HG03280 (cell line): ENCODE measurements at regions not wholly inside any gene's neighbourhood (a gene's known extent, or its start where the extent isn't known, plus 50 kb on each side); places are given as distances from the start of the nearest gene placed in this dataset.

Experiments used
- ATAC-seq: cut with Tn5 transposase; IDR thresholded peaks from one replicate; pipeline ENCODE4 v1.9.1; 2021; ENCODE audit warnings: mild to moderate bottlenecking, moderate library complexity; ENCODE audit not compliant: unreplicated experiment

DNA sequence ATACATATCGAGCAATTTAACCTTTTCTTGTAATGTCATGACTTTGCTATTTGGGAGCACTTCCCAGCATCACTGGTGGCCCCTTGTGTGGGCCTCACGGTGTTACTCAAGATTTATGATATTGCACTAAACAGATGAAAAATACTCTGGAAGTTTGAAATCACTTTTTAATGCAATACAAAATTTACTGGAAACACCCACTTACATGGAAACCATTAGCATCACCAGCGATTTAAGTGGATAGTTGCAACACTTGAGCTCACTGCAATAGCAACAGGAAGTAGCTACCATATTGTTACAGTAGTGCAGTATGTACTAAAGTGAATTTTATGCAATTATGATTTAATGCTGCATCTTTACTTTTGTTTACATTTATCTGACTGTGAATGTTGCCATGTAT, 184.4 kb downstream of the MDFIC start:
- ATAC-seq, result no peak

DNA sequence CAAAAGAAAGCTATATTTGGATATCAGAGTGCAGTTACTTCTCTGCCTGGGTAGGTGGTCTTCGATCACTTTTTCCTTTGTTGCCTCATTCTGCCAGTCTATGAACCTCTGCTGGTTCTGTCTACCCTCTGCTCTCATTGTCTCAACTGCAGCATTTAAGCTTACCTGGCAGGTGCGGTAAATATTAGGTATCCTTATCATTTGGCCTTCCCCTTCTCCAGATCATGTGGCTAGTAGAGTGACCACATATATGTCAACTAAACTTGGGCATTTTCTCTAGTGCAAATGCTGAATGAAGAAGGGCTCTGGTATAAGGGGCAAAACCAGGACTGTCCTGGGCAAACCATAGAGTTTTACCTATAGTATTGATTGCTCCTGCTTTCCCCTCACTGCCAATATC, 180.8 kb downstream of the MDFIC start:
- no peak for ATAC-seq

DNA sequence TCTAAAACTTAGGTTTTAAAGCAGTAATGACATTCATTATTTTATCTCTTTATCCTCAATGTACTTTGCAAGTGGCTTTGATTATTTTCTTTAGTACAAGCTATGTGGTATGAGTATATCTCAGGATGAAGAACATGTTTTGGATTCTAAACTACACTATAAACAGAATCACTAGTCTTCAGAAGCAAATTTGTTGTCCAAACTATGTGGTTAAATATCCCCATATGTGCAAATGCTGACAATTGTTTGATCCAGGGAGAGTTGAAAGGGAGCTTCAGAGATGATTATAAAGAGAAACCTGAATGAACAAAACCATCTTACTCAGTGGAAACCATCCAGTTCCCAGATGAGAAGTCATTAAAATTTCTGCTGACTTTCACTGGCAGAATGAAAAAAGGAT, 179.3 kb downstream of the MDFIC start:
- ATAC-seq, result no peak

GRCh38 chr7:115099906-115100305, 178.0 kb downstream of the MDFIC start:
- no peak for ATAC-seq

- no peak for ATAC-seq
These were observed 175.3 kb downstream of the MDFIC start for GRCh38 chr7:115097175-115097671.

DNA sequence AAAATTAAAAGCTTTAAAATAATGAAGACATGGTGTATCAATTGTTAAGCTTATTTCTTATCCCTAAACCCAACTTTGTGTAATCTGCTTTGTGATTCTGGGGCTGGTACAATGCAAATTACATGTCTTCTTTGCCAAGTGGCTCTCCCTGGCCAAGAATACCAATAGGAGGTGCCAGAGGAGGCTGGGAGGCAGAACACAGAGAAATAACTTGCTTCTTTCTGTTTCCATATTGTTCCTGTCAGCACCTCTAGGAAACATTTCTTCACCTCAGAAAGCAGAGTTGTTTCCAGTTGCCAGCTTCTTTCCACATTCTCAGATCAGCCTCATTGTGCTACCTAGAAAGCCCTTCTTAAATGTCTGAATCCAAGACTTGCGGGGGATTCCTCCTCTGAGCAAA, 174.4 kb downstream of the MDFIC start:
- no peak for ATAC-seq

GRCh38 chr7:115094163-115094562, 172.3 kb downstream of the MDFIC start:
- ATAC-seq, result no peak

DNA sequence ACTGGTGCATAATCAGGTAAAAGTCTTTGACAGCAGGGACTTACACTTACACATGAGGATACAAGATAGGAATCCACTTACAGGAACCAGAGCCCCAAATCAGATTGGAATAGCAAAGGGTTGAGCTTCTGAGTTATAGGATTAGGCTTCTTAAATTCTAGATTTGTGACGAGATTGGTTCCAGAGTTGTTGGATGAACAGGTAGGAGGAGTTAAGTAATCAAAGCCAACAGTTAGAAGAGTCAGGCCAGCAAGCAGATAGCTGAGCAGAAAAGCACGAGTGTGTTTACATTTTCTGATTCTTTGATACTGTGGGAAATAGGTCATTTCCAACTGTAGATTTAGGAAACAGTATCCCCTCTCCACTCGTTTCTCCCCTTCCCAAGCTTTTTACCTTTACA, 167.0 kb downstream of the MDFIC start:
- ATAC-seq, result no peak

GRCh38 chr7:115087437-115087836, 165.5 kb downstream of the MDFIC start:
- ATAC-seq, result no peak

- no peak for ATAC-seq
These were observed 164.4 kb downstream of the MDFIC start for GRCh38 chr7:115086146-115086841.

DNA sequence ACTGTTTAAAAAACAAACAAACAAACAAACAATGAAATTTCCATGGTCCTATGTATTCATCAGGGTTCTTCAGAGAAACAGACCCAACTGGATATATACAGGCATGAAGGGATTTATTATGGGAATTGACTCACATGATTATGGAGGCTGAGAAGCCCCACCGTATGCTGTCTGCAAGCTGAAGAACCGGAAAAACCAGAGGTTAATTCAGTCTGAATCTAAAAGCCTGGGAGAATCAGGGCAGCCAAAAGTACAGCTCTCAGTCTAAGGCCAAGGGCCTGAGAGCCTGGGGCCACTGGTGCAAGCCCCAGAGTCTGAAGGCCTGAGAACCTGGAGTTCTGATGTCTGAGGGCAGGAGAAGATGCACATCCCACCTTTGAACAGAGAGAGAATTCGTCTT, 163.5 kb downstream of the MDFIC start:
- no peak for ATAC-seq

- ATAC-seq, result no peak
These were observed 162.0 kb downstream of the MDFIC start for GRCh38 chr7:115083935-115084334.

GRCh38 chr7:115081772-115082171, 159.9 kb downstream of the MDFIC start:
- ATAC-seq, result no peak

GRCh38 chr7:115078851-115079250, 157.0 kb downstream of the MDFIC start:
- ATAC-seq, result no peak

DNA sequence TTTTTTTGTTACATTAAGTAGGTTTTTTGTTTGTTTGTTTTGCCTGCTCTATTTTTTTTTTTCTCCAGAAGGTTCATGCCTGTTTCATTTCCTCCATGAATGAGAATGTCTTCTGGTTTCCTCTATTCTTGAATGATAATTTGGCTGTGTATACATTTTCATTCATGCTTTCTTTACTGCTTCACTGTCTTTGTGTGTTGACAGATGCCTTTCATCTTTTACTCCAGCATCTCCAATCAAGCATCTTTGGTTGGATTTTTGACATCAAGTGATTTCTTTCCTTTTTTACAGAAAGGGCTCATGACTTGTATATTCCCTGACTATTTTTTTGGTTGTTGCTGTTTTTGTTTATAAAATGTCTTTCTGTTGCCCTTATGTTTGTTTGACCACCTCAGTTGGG, 156.5 kb downstream of the MDFIC start:
- ATAC-seq, result no peak

- no peak for ATAC-seq
These were observed 148.4 kb downstream of the MDFIC start for GRCh38 chr7:115070311-115070710.
